ENCODE measurements at regions not wholly inside any gene's neighbourhood (a gene's known extent, or its start where the extent isn't known, plus 50 kb on each side); places are given as distances from the start of the nearest gene placed in this dataset.

DNA sequence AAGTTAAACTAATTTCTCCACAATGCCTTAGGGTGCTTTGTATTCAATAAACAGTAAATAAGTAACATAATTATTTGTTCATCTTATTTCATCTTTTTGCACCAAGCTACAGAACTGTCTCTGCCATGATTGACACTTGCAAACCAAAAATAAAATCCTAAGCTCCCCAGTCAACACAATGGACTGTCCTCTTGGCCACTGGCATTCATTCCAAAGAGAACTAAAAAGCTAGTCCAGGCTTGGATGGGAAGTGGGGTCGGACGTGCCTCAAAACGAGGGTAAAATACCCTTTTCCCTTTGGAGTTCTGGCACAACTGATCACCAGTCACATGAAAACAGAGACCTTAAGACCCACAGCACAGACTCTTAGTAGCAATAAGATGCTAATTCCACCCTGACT is 66.4 kb upstream of the THBS2 start:
- no peaks in the 10 kb centered on the region for H3K79me2 ChIP-seq (ENCODE audit: control insufficient read depth, insufficient read depth, low read length)
- dilution Hi-C loops (cut with MboI; ENCODE audit: extremely low pct_ligation_motif_present, low sequenced_read_pairs) = no loop called here
- CTCF ChIA-PET = no interaction called here
- intact Hi-C loops (cut with micrococcal nuclease) = no loop called here
- TF ChIP-seq JUN (IDR thresholded peaks at IDR 0.05; ENCODE audit: borderline replicate concordance, insufficient read depth, insufficient read length, low read depth) (no peak), POLR2AphosphoS5 (IDR thresholded peaks at IDR 0.05; ENCODE audit: insufficient read depth, low read depth, low read length) (no peak), FOS (IDR thresholded peaks at IDR 0.05; ENCODE audit: borderline replicate concordance, insufficient read depth, low read length) (no peak), MYC (IDR thresholded peaks at IDR 0.05; ENCODE audit: low read depth, low read length) (no peak)
- TF ChIP-seq, protein P1, sequence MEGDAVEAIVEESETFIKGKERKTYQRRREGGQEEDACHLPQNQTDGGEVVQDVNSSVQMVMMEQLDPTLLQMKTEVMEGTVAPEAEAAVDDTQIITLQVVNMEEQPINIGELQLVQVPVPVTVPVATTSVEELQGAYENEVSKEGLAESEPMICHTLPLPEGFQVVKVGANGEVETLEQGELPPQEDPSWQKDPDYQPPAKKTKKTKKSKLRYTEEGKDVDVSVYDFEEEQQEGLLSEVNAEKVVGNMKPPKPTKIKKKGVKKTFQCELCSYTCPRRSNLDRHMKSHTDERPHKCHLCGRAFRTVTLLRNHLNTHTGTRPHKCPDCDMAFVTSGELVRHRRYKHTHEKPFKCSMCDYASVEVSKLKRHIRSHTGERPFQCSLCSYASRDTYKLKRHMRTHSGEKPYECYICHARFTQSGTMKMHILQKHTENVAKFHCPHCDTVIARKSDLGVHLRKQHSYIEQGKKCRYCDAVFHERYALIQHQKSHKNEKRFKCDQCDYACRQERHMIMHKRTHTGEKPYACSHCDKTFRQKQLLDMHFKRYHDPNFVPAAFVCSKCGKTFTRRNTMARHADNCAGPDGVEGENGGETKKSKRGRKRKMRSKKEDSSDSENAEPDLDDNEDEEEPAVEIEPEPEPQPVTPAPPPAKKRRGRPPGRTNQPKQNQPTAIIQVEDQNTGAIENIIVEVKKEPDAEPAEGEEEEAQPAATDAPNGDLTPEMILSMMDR (IDR thresholded peaks at IDR 0.05; ENCODE audit: extremely low read depth in 1 of 2, insufficient read depth in 1 of 2, low read depth in 1 of 2, low read length in 2 of 2) = no peak
- TF ChIP-seq, protein P2, sequence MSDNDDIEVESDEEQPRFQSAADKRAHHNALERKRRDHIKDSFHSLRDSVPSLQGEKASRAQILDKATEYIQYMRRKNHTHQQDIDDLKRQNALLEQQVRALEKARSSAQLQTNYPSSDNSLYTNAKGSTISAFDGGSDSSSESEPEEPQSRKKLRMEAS (IDR thresholded peaks at IDR 0.05; ENCODE audit: insufficient read depth, insufficient read length) = no peak
- no TSS peak for BruUV-seq (replicated peaks)
- no peak overlapping the region for H2AFZ ChIP-seq (ENCODE audit: low read depth, low read length)
- FAIRE-seq = no peak
- H3K4me2 ChIP-seq (ENCODE audit: insufficient read depth, low read length) = no peak overlapping the region
- POLR2A ChIA-PET = no interaction called here
- DNase-seq (ENCODE audit: low read depth, low spot score) = no peak
- no peak overlapping the region for H3K4me3 ChIP-seq (replicated peaks in 1 of 3; ENCODE audit: insufficient read depth in 1 of 3, low read depth in 1 of 3, low read length in 3 of 3)
- H3K4me1 ChIP-seq (ENCODE audit: control insufficient read depth, extremely low read depth, insufficient read depth, low read length) = no peaks in the 10 kb centered on the region
- no peaks in the 10 kb centered on the region for H4K20me1 ChIP-seq (replicated peaks; ENCODE audit: control insufficient read depth, extremely low read depth, insufficient read depth, low read length)
- H3K36me3 ChIP-seq (ENCODE audit: control insufficient read depth in 2 of 2, extremely low read depth in 1 of 2, insufficient read depth in 2 of 2, low read length in 2 of 2) = no peaks in the 10 kb centered on the region
- H3K27me3 ChIP-seq (ENCODE audit: control insufficient read depth in 2 of 2, insufficient read depth in 2 of 2, low read length in 2 of 2) = no peaks in the 10 kb centered on the region
- H3K9me1 ChIP-seq (replicated peaks; ENCODE audit: control insufficient read depth, extremely low read depth, insufficient read depth, low read length) = no peaks in the 10 kb centered on the region
- H3K27ac ChIP-seq (ENCODE audit: insufficient read depth, low read depth, low read length) = no peak overlapping the region
- no peak overlapping the region for H3K9ac ChIP-seq (replicated peaks; ENCODE audit: extremely low read depth, insufficient read depth, low read length)
- peaks cover 4% of the 10 kb centered on the region for H3K9me3 ChIP-seq (replicated peaks; ENCODE audit: control insufficient read depth, insufficient read depth, low read length)

Measured in endothelial cell of umbilical vein (primary cell).